OCI-LY1 (cell line): ENCODE measurements at regions not wholly inside any gene's neighbourhood (a gene's known extent, or its start where the extent isn't known, plus 50 kb on each side); places are given as distances from the start of the nearest gene placed in this dataset.

ENCODE experiments used
- EZH2 ChIP-seq: fragments of 200-600 bp; sonication (generic), shearing (Covaris generic); IDR thresholded peaks from 2 replicates; pipeline ENCODE4 v1.8.0; 2017; ENCODE audit warnings: borderline replicate concordance, mixed run types, mild to moderate bottlenecking, antibody characterized with exemption, low read length, moderate library complexity, mixed read lengths
- TF ChIP-seq, protein P1 (sequence below): fragments of 200-600 bp; sonication (generic), shearing (Covaris generic); IDR thresholded peaks from 2 replicates; pipeline ENCODE4 v1.5.1; 2017; ENCODE audit warnings: mild to moderate bottlenecking, antibody characterized with exemption, low read length, moderate library complexity, mixed read lengths

GRCh38 chr6:51430589-51430988 is 611.9 kb downstream of the TFAP2B start:
- TF ChIP-seq, protein P1, sequence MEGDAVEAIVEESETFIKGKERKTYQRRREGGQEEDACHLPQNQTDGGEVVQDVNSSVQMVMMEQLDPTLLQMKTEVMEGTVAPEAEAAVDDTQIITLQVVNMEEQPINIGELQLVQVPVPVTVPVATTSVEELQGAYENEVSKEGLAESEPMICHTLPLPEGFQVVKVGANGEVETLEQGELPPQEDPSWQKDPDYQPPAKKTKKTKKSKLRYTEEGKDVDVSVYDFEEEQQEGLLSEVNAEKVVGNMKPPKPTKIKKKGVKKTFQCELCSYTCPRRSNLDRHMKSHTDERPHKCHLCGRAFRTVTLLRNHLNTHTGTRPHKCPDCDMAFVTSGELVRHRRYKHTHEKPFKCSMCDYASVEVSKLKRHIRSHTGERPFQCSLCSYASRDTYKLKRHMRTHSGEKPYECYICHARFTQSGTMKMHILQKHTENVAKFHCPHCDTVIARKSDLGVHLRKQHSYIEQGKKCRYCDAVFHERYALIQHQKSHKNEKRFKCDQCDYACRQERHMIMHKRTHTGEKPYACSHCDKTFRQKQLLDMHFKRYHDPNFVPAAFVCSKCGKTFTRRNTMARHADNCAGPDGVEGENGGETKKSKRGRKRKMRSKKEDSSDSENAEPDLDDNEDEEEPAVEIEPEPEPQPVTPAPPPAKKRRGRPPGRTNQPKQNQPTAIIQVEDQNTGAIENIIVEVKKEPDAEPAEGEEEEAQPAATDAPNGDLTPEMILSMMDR: no peak
- no peak for TF ChIP-seq EZH2
